ENCODE measurements at regions not wholly inside any gene's neighbourhood (a gene's known extent, or its start where the extent isn't known, plus 50 kb on each side); places are given as distances from the start of the nearest gene placed in this dataset.
A peak's percentile ranks its signal among the peaks of the same experiment; 100 is the strongest.

- DNase-seq, result no peak
Observed at GRCh38 chr2:217652761-217653639, 349.8 kb downstream of the TNS1 start.

- DNase-seq, result peak in 1 of 5 experiments; percentile 38
Observed at GRCh38 chr2:217650716-217651360, 352.0 kb downstream of the TNS1 start.

GRCh38 chr2:217650229-217650628 lies 352.6 kb downstream of the TNS1 start:
- DNase-seq, result no peak

- no peak for DNase-seq
Observed at GRCh38 chr2:217647925-217648324, 354.9 kb downstream of the TNS1 start.

- no peak for DNase-seq
Observed at GRCh38 chr2:217647226-217647625, 355.6 kb downstream of the TNS1 start.

GRCh38 chr2:217645896-217646295 lies 356.9 kb downstream of the TNS1 start:
- no peak for DNase-seq

- no peak for DNase-seq
Observed at GRCh38 chr2:217643789-217644301, 358.9 kb downstream of the TNS1 start.

- DNase-seq, result no peak
Observed at GRCh38 chr2:217642944-217643343, 359.9 kb downstream of the TNS1 start.

GRCh38 chr2:217641960-217642359 lies 360.8 kb downstream of the TNS1 start:
- no peak for DNase-seq

GRCh38 chr2:217639481-217639880 lies 363.3 kb downstream of the TNS1 start:
- DNase-seq, result no peak

- DNase-seq, result no peak
Observed at GRCh38 chr2:217638533-217638932, 364.3 kb downstream of the TNS1 start.

- no peak for DNase-seq
Observed at GRCh38 chr2:217638031-217638430, 364.8 kb downstream of the TNS1 start.

- DNase-seq, result no peak
Observed at GRCh38 chr2:217636991-217637561, 365.7 kb downstream of the TNS1 start.

- DNase-seq, result no peak
Observed at GRCh38 chr2:217636578-217636977, 366.2 kb downstream of the TNS1 start.

GRCh38 chr2:217634871-217635270 lies 367.9 kb downstream of the TNS1 start:
- no peak for DNase-seq

GRCh38 chr2:217632043-217632442 lies 370.8 kb downstream of the TNS1 start:
- no peak for DNase-seq

- no peak for DNase-seq
Observed at GRCh38 chr2:217631115-217631514, 371.7 kb downstream of the TNS1 start.

GRCh38 chr2:217629347-217629746 lies 373.4 kb downstream of the TNS1 start:
- no peak for DNase-seq

GRCh38 chr2:217628061-217628460 lies 374.7 kb downstream of the TNS1 start:
- DNase-seq, result no peak

- no peak for DNase-seq
Observed at GRCh38 chr2:217626926-217627325, 375.9 kb downstream of the TNS1 start.

GRCh38 chr2:217625557-217626169 lies 377.1 kb downstream of the TNS1 start:
- DNase-seq, result no peak

GRCh38 chr2:217623281-217623912 lies 379.4 kb downstream of the TNS1 start:
- no peak for DNase-seq
